Endodermal cell (in vitro differentiated cells): ENCODE measurements at regions not wholly inside any gene's neighbourhood (a gene's known extent, or its start where the extent isn't known, plus 50 kb on each side); places are given as distances from the start of the nearest gene placed in this dataset.

Experiments
- DNase-seq: peaks from one replicate; pipeline ENCODE4 v3.0.0-alpha.2; 2017
- H3K27ac ChIP-seq: 2 replicates; pipeline ENCODE4 v1.5.1; 2013; ENCODE audit warnings: mild to moderate bottlenecking, low read depth, low read length, moderate library complexity
- H3K27me3 ChIP-seq: 2 replicates; pipeline ENCODE4 v1.6.1; 2013; ENCODE audit warnings: mild to moderate bottlenecking, low read length, moderate library complexity; ENCODE audit not compliant: insufficient read depth, control insufficient read depth, poor library complexity, severe bottlenecking
- H3K36me3 ChIP-seq: 2 replicates; pipeline ENCODE4 v1.7.0; 2013; ENCODE audit warnings: mild to moderate bottlenecking, low read length, moderate library complexity; ENCODE audit not compliant: control insufficient read depth, insufficient read depth
- H3K4me1 ChIP-seq: one replicate; pipeline ENCODE4 v1.7.0; 2013; ENCODE audit warnings: low read length; ENCODE audit not compliant: control insufficient read depth, insufficient read depth
- H3K4me3 ChIP-seq: 2 replicates; pipeline ENCODE4 v1.5.1; 2013; ENCODE audit warnings: mild to moderate bottlenecking, low read length, moderate library complexity
- H3K9ac ChIP-seq: 2 replicates; pipeline ENCODE4 v1.6.1; 2013; ENCODE audit warnings: mild to moderate bottlenecking, low read length, moderate library complexity; ENCODE audit not compliant: poor library complexity, severe bottlenecking; ENCODE audit errors: extremely low read depth
- H3K9me3 ChIP-seq: 2 replicates; pipeline ENCODE4 v1.6.1; 2013; ENCODE audit warnings: mild to moderate bottlenecking, low read length, moderate library complexity; ENCODE audit not compliant: control insufficient read depth
- H3K27ac Mint-ChIP-seq: 2 replicates; pipeline ENCODE4 v1.8.0; 2020; ENCODE audit warnings: mixed read lengths
- H3K27me3 Mint-ChIP-seq: 2 replicates; pipeline ENCODE4 v1.8.0; 2021; ENCODE audit warnings: mild to moderate bottlenecking, mixed read lengths; ENCODE audit not compliant: insufficient read depth
- H3K36me3 Mint-ChIP-seq: 2 replicates; pipeline ENCODE4 v1.8.0; 2020; ENCODE audit warnings: low read depth, mixed read lengths
- H3K4me1 Mint-ChIP-seq: 2 replicates; pipeline ENCODE4 v1.8.0; 2020; ENCODE audit warnings: mixed read lengths
- H3K4me3 Mint-ChIP-seq: 2 replicates; pipeline ENCODE4 v1.8.0; 2020; ENCODE audit warnings: mild to moderate bottlenecking, moderate library complexity, mixed read lengths
- H3K9me3 Mint-ChIP-seq: 2 replicates; pipeline ENCODE4 v1.8.0; 2020; ENCODE audit warnings: mild to moderate bottlenecking, mixed read lengths
- CTCF ChIP-seq: fragments of 200-600 bp; sonication (generic); conservative IDR thresholded peaks from 2 replicates; pipeline ENCODE4 v1.5.0; 2021; ENCODE audit warnings: antibody characterized with exemption, mild to moderate bottlenecking
- WGBS, 2 experiments: methylation state at CpG; one replicate each; pipeline versions ENCODE4 v1.1.5 to v1.1.7; 2013; ENCODE audit warnings: missing lambda C conversion rate in 2 of 2, mixed read lengths in 1 of 2; ENCODE audit not compliant: insufficient coverage in 1 of 2, insufficient read length in 1 of 2; 5-methylcytosine and 5-hydroxymethylcytosine counted together

DNA sequence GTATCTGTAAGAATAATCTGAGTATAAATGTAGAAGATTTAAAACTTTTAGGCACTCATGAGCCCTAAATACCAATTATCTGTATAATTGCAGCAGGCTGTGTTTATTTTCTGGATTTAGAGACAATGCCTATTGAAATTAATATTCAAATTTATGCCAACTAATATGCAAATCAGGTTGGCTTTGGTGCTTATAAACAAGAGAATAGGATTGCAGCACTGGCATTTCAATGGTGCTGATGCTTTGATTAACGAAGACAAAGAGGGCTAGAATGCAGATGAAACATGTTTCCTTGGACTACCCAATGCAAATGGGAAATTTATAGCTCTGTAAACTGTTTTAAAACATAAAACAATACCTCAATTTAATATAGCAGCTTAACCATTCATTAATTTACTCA is 70.7 kb upstream of the GATB start:
- no peaks in the 10 kb centered on the region for H3K36me3 ChIP-seq
- no peak for TF ChIP-seq CTCF
- Mint-ChIP-seq H3K4me3 (no peak overlapping the region), H3K4me1 (no peaks in the 10 kb centered on the region), H3K27me3 (no peaks in the 10 kb centered on the region), H3K27ac (no peak overlapping the region), H3K36me3 (no peaks in the 10 kb centered on the region), H3K9me3 (peaks cover 1% of the 10 kb centered on the region)
- no peak overlapping the region for H3K9ac ChIP-seq
- no peak for DNase-seq
- H3K9me3 ChIP-seq, result no peaks in the 10 kb centered on the region
- H3K27me3 ChIP-seq, result no peaks in the 10 kb centered on the region
- no peak overlapping the region for H3K4me3 ChIP-seq
- H3K4me1 ChIP-seq, result no peaks in the 10 kb centered on the region
- no peak overlapping the region for H3K27ac ChIP-seq
- 63 to 67% methylated on average over 1 of the region's 1 CpG for WGBS, 2 experiments

DNA sequence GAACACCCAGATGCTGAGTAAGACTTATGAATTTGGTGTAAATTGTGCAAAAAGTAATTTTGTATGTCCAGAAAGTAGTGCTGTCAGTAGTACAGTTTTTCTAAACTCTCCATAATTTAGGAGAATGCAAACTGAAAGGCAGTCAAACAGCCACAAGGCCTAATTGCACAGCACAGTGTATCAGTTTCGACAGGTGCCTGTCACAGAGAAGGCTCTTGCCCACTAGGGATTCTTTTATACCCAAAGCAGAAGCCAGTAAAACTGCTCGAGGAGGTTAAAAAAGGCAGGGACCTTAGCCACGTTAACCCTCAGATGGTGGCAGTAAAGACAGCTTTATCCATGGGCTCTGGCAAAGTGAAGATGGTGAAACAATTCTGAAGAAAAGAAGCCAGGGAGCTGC is 69.4 kb upstream of the GATB start:
- Mint-ChIP-seq H3K4me1 (no peaks in the 10 kb centered on the region), H3K9me3 (peaks cover 1% of the 10 kb centered on the region), H3K4me3 (no peak overlapping the region), H3K27me3 (no peaks in the 10 kb centered on the region), H3K36me3 (no peaks in the 10 kb centered on the region), H3K27ac (no peak overlapping the region)
- no peaks in the 10 kb centered on the region for H3K27me3 ChIP-seq
- no peak for TF ChIP-seq CTCF
- no peak for DNase-seq
- 88 to 93% methylated on average over 3 of the region's 3 CpGs for WGBS, 2 experiments
- H3K27ac ChIP-seq, result no peak overlapping the region
- no peaks in the 10 kb centered on the region for H3K4me1 ChIP-seq
- H3K9ac ChIP-seq, result no peak overlapping the region
- no peak overlapping the region for H3K4me3 ChIP-seq
- H3K9me3 ChIP-seq, result no peaks in the 10 kb centered on the region
- H3K36me3 ChIP-seq, result no peaks in the 10 kb centered on the region

DNA sequence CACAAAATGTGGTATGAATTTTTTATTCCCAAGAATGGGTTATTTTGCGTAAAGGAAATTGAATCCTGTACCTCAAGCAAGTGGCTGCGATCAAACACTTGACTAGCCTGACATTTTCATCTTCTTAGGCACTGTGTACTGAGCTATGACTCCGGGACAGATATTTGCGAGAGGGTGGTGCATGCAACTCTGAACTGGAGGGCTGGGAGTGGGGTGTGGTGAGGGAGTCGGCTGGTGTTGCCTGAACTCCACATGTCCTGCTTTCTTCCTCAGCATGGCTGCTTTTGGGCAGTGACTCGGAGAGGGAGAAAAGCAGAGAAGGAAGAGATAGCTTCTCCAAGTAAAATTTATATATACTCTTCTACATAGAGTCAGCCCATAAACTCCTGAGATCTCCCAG is 68.5 kb upstream of the GATB start:
- H3K9me3 Mint-ChIP-seq, result peaks cover 1% of the 10 kb centered on the region
- H3K36me3 Mint-ChIP-seq, result no peaks in the 10 kb centered on the region
- H3K27me3 Mint-ChIP-seq, result no peaks in the 10 kb centered on the region
- Histone ChIP-seq H3K27me3 (no peaks in the 10 kb centered on the region), H3K4me1 (no peaks in the 10 kb centered on the region), H3K36me3 (no peaks in the 10 kb centered on the region), H3K4me3 (no peak overlapping the region), H3K27ac (no peak overlapping the region), H3K9me3 (no peaks in the 10 kb centered on the region), H3K9ac (no peak overlapping the region)
- DNase-seq, result no peak
- WGBS, 2 experiments, result 87 to 100% methylated on average over 1 to 5 of the region's 6 CpGs
- H3K4me1 Mint-ChIP-seq, result no peaks in the 10 kb centered on the region
- no peak overlapping the region for H3K27ac Mint-ChIP-seq
- H3K4me3 Mint-ChIP-seq, result no peak overlapping the region
- no peak for TF ChIP-seq CTCF
